Progenitor cell of endocrine pancreas (in vitro differentiated cells): ENCODE measurements at regions not wholly inside any gene's neighbourhood (a gene's known extent, or its start where the extent isn't known, plus 50 kb on each side); places are given as distances from the start of the nearest gene placed in this dataset.
"Not testable (repeated sequence)": the region's sequence is repeated elsewhere in the genome, so short reads cannot be mapped to it uniquely, and the experiment has no call there.

Source experiments
- DNase-seq: peaks from one replicate; pipeline ENCODE4 v3.0.0; 2021; ENCODE audit warnings: low spot score; ENCODE audit not compliant: unreplicated experiment
- H3K27ac Mint-ChIP-seq: 2 replicates; pipeline ENCODE4 v1.8.0; 2021; ENCODE audit warnings: mild to moderate bottlenecking, moderate library complexity, mixed read lengths
- H3K27me3 Mint-ChIP-seq: 2 replicates; pipeline ENCODE4 v1.8.0; 2021; ENCODE audit warnings: mixed read lengths
- H3K36me3 Mint-ChIP-seq: 2 replicates; pipeline ENCODE4 v1.8.0; 2022; ENCODE audit warnings: mixed read lengths; ENCODE audit not compliant: insufficient read depth
- H3K4me1 Mint-ChIP-seq: 2 replicates; pipeline ENCODE4 v1.8.0; 2021; ENCODE audit warnings: low read depth, mixed read lengths
- H3K4me3 Mint-ChIP-seq: 2 replicates; pipeline ENCODE4 v1.8.0; 2021; ENCODE audit warnings: low read depth, mild to moderate bottlenecking, moderate library complexity, mixed read lengths
- H3K9me3 Mint-ChIP-seq: 2 replicates; pipeline ENCODE4 v1.8.0; 2021; ENCODE audit warnings: low read depth, mixed read lengths
- CTCF ChIP-seq: fragments of 200-600 bp; sonication (generic); IDR thresholded peaks from one replicate; pipeline ENCODE4 v1.5.0; 2021; ENCODE audit warnings: antibody characterized with exemption, mild to moderate bottlenecking; ENCODE audit not compliant: unreplicated experiment

- H3K4me1 Mint-ChIP-seq: peaks cover 3% of the 10 kb centered on the region
- H3K4me3 Mint-ChIP-seq: no peak overlapping the region
- H3K36me3 Mint-ChIP-seq: no peaks in the 10 kb centered on the region
- H3K9me3 Mint-ChIP-seq: no peaks in the 10 kb centered on the region
- H3K27me3 Mint-ChIP-seq: no peaks in the 10 kb centered on the region
- TF ChIP-seq CTCF: no peak
- no peak overlapping the region for H3K27ac Mint-ChIP-seq
- DNase-seq: no peak
These were observed 166.9 kb upstream of the CCNH start for GRCh38 chr5:87579678-87580077.

GRCh38 chr5:87576867-87577266, 164.1 kb upstream of the CCNH start:
- Mint-ChIP-seq H3K27ac (no peak overlapping the region), H3K9me3 (no peaks in the 10 kb centered on the region), H3K4me1 (peaks cover 3% of the 10 kb centered on the region), H3K4me3 (no peak overlapping the region), H3K36me3 (no peaks in the 10 kb centered on the region), H3K27me3 (no peaks in the 10 kb centered on the region)
- no peak for DNase-seq
- TF ChIP-seq CTCF: no peak

GRCh38 chr5:87576306-87576705, 163.6 kb upstream of the CCNH start:
- H3K4me1 Mint-ChIP-seq, H3K36me3 Mint-ChIP-seq, DNase-seq, H3K9me3 Mint-ChIP-seq, H3K4me3 Mint-ChIP-seq, H3K27ac Mint-ChIP-seq, H3K27me3 Mint-ChIP-seq: not testable (repeated sequence)

GRCh38 chr5:87574106-87574505, 161.4 kb upstream of the CCNH start:
- Mint-ChIP-seq H3K4me3 (no peak overlapping the region), H3K4me1 (peaks cover 3% of the 10 kb centered on the region), H3K27me3 (no peaks in the 10 kb centered on the region), H3K27ac (no peak overlapping the region), H3K9me3 (no peaks in the 10 kb centered on the region), H3K36me3 (no peaks in the 10 kb centered on the region)
- no peak for DNase-seq
- TF ChIP-seq CTCF: no peak

- no peak overlapping the region for H3K27ac Mint-ChIP-seq
- no peak overlapping the region for H3K4me3 Mint-ChIP-seq
- no peak for DNase-seq
- peaks cover 3% of the 10 kb centered on the region for H3K4me1 Mint-ChIP-seq
- H3K27me3 Mint-ChIP-seq: no peaks in the 10 kb centered on the region
- no peaks in the 10 kb centered on the region for H3K9me3 Mint-ChIP-seq
- H3K36me3 Mint-ChIP-seq: no peaks in the 10 kb centered on the region
- no peak for TF ChIP-seq CTCF
These were observed 159.9 kb upstream of the CCNH start for GRCh38 chr5:87572611-87573010.

GRCh38 chr5:87572090-87572489, 159.4 kb upstream of the CCNH start:
- no peak for DNase-seq
- no peaks in the 10 kb centered on the region for H3K27me3 Mint-ChIP-seq
- TF ChIP-seq CTCF: no peak
- H3K36me3 Mint-ChIP-seq: no peaks in the 10 kb centered on the region
- H3K9me3 Mint-ChIP-seq: no peaks in the 10 kb centered on the region
- H3K4me3 Mint-ChIP-seq: no peak overlapping the region
- H3K27ac Mint-ChIP-seq: no peak overlapping the region
- peaks cover 3% of the 10 kb centered on the region for H3K4me1 Mint-ChIP-seq
